GM12864 (cell line): ENCODE measurements at regions not wholly inside any gene's neighbourhood (a gene's known extent, or its start where the extent isn't known, plus 50 kb on each side); places are given as distances from the start of the nearest gene placed in this dataset.

ENCODE experiments used
- DNase-seq: peaks from one replicate; pipeline ENCODE4 v3.0.0-alpha.2; 2011; ENCODE audit warnings: low read depth
- H3K4me3 ChIP-seq: 2 replicates; pipeline ENCODE4 v1.5.1; 2011; ENCODE audit warnings: mild to moderate bottlenecking, low read depth, low read length, control low read depth
- TF ChIP-seq, protein P1 (sequence below): IDR thresholded peaks from 2 replicates; pipeline ENCODE4 v1.5.1; 2011; ENCODE audit warnings: low read depth, mild to moderate bottlenecking, moderate library complexity, low read length, control low read depth, inconsistent platforms; ENCODE audit errors: missing control alignments

DNA sequence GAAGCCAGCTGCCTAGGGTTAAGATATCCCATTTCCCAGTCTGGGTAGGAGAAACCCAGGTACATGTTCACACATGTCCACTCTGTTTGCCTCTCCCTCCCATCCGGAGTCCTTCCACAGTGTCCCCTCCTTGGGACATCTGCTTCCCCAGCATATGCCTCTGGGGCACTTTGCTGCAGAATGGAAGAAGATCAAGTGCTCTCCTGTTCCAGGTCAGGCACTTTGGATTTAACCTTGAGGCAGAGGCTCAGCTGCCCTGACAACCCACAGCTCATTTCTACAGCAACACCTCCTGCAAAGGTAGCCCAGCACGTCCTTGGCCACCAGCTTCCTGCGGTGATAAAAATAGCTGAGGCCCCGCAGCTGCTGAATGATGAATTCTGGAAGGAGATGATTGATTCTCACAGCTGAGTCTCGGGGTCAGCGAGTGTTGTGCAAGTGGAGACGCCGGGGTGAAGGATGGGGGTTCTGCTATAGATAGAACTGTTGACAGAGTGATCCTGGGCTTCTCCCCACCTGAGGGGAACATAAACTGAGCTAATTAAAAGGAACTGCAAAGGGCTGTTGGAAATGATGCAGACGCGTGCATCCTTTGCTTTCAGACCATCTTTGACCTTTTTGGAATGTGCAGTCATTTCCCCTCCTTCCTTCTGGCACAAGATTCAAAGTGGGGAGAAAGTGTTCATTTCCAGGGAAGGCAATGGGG, 145.0 kb downstream of the SLC38A6 start:
- H3K4me3 ChIP-seq: no peak overlapping the region
- TF ChIP-seq, protein P1, sequence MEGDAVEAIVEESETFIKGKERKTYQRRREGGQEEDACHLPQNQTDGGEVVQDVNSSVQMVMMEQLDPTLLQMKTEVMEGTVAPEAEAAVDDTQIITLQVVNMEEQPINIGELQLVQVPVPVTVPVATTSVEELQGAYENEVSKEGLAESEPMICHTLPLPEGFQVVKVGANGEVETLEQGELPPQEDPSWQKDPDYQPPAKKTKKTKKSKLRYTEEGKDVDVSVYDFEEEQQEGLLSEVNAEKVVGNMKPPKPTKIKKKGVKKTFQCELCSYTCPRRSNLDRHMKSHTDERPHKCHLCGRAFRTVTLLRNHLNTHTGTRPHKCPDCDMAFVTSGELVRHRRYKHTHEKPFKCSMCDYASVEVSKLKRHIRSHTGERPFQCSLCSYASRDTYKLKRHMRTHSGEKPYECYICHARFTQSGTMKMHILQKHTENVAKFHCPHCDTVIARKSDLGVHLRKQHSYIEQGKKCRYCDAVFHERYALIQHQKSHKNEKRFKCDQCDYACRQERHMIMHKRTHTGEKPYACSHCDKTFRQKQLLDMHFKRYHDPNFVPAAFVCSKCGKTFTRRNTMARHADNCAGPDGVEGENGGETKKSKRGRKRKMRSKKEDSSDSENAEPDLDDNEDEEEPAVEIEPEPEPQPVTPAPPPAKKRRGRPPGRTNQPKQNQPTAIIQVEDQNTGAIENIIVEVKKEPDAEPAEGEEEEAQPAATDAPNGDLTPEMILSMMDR: no peak
- DNase-seq: no peak

DNA sequence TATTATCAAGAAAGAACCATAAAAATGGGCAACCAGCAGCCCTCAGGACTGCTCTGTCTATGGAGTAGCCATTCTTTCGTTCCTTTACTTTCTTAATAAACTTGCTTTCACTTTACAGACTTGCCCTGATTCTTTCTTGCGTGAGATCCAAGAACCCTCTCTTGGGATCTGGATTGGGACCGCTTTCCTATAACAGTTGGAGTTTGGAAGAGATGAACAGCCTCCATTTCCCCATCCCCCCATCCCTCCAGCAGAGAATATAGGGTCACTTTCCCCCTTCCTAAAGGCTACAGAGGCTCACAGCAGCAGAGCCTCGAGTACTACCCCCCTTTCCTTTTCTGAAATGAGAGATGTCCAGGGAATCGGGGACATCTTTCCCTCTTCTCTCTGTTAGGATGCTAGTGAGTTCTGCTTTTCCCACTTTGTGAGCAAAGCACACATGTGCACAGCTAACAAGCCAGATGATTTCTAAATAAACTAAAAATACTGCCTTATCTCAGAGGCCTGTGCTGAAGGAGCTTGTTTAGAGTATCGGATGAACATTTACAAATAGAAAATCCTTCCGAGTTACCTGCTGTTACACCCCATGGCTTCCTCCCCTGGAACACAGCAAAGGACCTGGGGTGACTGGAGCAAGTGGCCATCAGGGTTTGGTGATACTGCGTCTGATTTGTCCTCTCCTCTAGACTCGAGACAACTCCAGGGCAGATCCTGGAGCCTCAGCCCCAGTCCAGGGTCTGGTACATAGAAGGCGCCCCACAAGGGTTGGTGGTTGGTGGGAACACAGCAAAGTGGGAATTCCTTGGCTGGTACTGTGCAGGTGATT, 144.2 kb downstream of the SLC38A6 start:
- no peak overlapping the region for H3K4me3 ChIP-seq
- TF ChIP-seq, protein P1: no peak
- DNase-seq: no peak

DNA sequence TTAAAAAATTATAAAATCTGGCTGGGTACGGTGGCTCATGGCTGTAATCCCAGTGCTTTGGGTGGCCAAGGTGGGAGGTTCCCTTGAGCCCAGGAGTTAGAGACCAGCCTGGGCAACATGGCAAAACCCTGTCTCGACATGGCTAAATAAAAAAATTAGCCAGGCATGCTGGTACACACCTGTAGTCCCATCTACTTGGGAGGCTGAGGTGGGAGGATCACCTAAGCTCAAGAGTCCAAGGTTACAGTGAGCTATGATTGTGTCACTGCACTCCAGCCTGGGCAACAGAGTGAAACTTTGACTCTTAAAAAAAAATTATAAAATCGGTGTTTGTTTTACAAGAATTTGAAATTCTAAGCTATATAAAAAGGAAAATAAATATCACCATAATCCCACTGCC, 141.8 kb downstream of the SLC38A6 start:
- no peak overlapping the region for H3K4me3 ChIP-seq
- TF ChIP-seq, protein P1: no peak
- no peak for DNase-seq

DNA sequence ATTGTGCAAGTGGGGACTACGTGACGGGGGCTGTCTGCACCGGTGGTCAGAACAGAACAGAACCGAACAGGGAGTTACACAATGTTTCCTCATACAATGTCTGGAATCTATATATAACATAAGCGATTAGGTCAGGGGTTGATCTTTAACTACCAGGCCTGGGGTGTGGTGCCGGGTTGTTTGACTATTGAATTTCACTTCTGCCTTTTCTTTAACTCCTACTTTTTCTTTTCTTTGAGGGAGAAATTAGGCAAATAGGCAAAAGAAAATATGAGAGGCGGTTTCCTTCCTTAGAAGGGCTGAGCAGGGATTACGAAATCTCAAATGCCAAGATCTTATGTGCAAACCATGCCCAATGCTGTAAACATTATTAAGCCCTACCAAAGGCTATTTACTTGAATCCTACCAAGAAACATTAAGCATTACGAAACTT, 140.3 kb downstream of the SLC38A6 start:
- H3K4me3 ChIP-seq: no peak overlapping the region
- TF ChIP-seq, protein P1: no peak
- DNase-seq: no peak

DNA sequence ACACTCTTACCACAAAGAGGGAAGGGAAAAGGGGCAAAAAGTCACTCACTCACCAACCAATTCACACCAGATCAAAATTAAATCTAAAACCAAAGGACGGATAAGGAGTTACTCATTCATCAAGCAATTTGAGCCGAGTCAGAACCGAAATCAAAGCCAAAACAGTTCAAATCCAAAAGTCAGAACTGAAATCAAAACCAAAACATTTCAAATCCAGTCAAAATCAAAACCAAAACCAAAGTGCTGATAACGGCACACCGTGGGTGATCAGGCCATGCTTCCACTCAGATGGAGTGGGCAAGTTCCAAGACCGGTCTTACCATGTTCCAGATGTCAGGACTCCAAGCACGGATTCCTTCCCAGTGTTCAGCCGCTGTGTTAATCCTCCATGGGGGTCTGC, 139.5 kb downstream of the SLC38A6 start:
- no peak overlapping the region for H3K4me3 ChIP-seq
- no peak for DNase-seq
- TF ChIP-seq, protein P1: no peak

DNA sequence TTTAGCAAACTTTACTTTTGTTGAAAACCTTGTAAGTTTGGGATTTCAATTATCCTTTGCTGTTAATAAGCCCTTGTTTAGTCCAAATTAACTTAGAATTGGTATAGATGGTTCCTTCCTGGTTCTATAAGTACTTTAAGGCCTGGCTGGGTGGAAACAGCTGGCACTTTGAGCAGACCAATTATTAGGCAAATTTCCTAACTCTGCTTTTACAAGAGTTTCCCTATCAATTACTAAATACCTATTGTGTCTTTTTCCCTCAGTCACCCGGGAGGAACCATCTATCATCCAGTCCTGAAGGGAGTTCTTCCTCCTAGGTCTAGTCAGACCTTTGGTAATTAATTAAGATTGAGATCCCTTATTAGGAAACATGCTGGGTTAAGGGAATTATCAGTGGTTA, 138.0 kb downstream of the SLC38A6 start:
- DNase-seq: no peak
- H3K4me3 ChIP-seq: no peak overlapping the region
- TF ChIP-seq, protein P1: no peak
